Amniotic stem cell (primary cell): ENCODE measurements at regions not wholly inside any gene's neighbourhood (a gene's known extent, or its start where the extent isn't known, plus 50 kb on each side); places are given as distances from the start of the nearest gene placed in this dataset.

Experiments used
- DNase-seq: peaks from one replicate; lab custom pipeline; 2025; lab: John Stamatoyannopoulos, UW

DNA sequence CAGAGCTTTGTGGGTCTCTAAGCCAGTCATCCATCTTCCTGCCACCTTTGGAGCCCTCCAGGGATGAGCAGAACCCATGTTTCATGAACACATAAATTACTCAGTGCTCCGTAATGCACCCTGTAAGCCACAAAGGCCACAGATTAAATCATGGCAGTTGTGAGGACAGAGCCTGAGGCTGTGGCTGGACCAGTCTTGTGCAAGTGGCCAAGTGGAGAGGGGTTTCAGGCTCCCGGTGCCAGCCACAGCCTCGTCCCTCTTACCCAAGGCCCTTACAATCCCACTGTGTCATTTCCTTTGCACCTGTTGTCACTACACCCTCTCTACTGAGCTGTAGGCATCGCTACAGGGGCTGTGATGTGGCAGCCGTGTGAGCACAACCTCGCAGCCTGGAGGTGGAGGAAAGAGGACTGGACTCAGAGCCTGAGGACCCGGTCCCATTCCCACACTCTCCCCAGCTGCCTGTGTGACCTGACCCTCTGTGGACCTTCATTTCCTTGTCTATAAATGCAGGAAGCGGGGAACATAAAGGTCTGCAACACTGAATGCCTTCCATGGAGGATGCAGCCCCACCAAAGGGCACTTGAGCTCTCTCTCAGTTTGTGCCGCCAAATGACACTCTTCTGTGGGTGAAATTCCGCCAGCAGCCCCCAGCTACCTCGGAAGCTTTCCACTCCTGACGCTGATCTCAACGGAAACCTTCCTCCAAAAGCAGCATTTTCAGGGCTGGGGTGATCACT, 792.0 kb downstream of the UQCRFS1 start:
- DNase-seq = no peak

DNA sequence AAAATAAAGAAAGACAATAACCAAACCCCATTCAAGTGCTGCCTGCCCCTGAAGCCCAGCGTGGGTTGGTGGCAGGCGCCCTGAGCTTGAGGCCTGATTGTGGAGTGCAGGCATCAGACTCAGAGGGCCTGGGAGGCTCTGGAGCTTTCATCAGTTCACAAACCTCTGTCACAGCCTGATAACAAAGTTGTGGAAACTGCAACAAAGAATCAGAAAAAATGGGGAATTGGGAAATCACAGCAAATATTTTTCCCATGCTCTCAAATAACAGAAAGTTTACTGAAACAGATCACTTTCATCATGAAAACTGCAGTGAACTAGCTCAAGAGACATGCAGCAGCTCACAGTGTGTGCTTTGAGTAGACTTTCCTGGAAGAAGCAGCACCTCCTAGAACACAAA, 793.6 kb downstream of the UQCRFS1 start:
- no peak for DNase-seq

DNA sequence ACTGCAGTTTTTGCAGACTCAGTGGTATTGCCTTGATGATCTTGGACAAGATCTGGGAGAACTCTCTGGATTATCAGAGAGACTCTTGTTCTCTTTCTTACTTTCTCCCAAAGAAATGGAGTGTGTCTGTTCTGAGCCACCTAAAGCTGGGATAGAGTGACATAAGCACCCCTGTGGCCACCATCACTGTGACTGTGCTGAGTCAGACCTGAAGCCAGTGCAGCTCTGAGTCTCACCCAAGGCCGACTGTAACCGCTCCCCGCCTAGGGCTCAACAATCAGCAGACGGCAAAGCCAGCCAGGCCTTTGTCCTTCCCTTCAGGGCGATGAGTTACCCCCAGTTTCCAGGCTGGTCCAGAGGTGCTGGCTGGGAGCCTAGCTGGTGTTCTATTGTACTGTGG, 795.6 kb downstream of the UQCRFS1 start:
- no peak for DNase-seq

DNA sequence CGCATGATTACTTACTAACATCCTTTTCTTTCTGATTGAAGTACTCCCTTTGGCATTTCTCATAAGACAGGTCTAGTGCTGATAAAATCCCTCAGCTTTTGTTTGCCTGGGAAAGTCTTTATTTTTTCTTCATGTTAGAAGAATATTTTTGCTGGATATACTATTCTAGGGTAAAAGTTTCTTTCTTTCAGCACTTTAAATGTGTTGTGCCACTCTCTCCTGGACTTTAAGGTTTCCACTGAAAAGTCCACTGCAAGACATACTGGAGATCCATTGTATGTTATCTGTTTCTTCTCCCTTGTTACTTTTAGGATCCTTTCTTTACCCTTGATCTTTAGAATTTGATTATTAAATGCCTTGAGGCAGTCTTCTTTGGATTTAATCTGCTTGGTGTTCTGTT, 796.7 kb downstream of the UQCRFS1 start:
- DNase-seq = no peak

DNA sequence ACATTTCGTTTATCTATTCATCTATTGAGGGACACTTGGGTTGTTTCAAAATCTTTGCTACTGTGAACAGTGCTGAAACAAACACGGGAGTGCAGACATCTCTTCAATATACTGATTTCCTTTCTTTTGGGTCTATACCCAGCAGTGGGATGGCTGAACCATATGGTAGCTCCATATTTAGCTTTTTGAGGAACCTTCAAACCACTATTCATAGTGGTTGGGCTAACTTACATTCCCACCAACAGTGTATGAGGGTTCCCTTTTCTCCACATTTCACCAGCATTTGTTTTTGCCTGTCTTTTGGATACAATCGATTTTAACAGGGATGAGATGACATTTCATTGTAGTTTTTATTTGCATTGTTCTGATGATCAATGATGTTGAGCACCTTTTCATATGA, 798.2 kb downstream of the UQCRFS1 start:
- DNase-seq = no peak

DNA sequence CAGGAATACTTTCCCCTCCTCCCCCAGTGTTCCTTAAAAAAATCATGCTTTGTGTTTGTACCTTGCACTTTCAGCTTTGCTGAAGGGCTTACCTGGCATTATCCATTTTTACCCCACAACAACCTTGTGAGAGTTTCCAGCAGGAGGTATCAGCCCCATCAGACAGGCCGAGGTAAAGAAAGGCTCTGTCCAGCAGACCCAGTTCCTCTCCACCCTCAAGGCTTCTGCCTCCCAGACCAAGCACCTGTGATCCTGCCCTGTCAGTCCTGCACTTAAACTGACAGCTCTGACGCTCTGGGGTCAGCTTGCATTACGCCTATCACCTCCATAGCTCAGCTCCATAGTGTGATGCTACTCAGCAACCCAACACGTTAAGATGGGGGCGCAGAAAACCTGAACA, 803.1 kb downstream of the UQCRFS1 start:
- no peak for DNase-seq

DNA sequence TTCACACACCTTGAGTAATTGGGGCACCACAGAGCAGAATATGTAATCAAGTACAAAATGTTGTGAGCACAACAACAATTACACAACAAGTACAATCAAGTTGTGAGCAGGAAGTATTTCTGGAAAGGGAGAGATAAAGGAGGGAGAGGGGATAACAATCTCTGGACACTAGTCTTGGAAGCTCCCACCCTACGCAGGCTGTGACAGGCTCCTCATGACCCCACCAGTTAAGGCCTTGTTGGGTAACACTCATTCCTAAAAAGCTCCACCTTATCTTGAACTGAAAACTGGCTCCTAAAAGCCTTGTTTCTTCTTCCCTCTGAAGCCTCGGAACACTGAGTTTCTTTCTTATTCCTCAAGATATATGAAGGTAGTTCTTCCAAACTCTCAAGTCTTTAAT, 806.0 kb downstream of the UQCRFS1 start:
- DNase-seq = no peak

DNA sequence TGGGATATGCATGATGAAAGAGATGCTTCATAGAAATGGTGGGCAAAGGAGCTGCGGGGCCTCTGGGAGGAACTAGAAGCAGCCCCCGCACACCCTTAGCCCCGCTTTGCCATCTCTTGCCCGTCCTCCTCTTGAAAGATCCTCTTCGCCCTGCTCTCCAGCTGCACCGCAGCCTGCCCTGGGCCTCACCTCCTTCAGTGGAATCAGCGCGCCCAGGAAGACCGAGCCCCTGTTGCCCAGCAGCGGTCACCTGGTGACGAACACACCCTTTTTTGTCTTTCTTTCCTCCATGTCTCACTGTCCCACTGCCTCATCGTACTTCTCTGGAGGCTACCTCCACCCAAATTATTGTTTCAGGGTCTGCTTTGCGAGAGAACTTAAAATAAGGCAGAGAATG, 807.6 kb downstream of the UQCRFS1 start:
- no peak for DNase-seq

DNA sequence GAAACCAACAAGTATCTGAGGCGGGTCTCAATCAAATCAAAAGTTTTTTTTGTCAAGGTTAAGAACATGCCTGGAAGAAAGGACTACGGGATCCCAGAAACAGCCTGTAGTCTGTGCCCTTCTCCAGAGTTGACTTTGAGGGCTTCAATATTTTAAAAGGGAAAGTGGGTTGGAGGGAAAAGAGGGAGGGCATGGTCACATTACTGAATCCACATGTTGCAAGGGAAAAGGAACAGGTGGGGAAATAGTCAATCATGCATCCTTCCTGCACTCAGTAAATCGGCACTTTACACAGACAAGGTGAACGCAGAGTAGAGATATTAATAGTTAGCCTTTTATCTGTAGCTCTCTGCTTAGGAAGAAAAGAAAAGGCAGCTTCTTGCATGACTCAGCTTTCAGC, 808.5 kb downstream of the UQCRFS1 start:
- no peak for DNase-seq

DNA sequence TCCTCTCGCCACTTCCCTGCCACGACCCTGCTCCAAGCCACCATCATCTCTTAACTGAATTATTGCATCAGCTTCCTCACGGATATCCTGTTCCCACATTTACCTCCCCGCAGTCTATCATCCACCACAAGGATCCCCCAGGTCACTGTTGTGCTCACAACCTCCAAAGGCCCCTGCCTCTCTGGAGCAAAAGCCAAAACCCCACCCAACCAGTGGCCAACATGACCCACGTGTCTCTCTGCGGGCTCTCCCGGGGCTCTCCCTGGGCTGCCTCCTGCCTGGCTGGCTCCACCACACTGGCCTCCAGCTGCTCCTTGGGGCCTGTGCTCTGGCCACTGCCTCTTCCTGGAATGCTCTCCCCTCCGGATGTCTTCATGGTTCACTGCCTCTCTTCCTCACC, 809.3 kb downstream of the UQCRFS1 start:
- no peak for DNase-seq

DNA sequence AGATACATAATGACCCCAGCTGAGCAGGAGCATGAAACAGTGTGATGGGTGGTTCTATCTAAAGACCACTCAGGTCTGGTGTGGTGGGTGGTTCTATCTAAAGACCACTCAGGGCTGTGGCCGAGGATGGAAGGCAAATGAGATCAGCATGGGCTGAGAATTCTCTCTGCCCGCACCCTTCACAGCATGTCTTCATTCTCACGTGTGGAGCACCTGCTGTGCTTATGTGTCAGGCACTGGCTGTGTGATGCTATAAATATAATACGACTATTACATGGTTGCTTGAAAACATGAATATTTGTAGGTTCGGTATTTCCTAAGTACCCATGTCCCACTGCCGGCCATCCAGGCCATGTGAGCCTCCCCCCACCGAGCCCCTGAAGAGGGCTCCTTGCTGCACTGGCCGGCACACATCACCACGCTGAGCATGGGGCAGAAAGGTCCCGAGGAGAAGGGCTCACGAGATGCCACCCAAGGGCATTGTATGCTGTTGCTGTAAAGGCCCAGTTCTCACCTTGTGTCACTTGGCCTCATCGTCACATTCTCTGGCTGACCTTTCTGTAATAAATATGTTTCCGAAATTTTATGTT, 810.2 kb downstream of the UQCRFS1 start:
- DNase-seq = no peak

DNA sequence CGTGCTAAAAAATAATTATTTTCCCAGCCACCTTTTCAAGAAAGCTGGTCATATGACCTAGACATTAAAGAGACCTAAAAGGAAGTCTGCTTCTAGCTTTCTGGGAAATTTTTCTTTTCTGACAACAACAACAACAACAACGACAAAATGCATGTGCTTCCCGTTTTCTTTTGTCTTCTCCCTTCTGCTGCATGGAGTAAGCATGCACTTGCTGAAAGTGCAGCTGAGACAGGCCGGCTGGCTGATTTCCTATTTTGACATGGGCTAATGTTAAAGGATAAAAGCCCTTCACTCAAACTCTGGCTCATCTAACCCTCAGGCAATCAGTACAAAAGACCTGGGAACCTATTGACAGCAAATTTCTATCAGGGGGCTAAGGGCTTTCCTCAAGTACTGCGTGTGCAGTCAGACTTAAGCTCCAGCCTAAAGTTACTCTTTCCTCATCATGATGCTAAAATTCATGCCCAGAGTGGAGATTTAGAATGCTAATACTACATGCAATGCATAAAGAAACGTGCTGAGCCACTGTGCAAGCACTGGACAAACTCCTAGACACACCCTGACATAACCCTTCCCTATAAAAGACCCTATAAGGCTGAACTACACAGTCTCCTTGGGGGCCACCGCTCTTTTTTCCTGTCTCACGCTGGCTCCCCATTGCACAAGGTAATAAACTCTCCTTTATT, 811.1 kb downstream of the UQCRFS1 start:
- DNase-seq = no peak

DNA sequence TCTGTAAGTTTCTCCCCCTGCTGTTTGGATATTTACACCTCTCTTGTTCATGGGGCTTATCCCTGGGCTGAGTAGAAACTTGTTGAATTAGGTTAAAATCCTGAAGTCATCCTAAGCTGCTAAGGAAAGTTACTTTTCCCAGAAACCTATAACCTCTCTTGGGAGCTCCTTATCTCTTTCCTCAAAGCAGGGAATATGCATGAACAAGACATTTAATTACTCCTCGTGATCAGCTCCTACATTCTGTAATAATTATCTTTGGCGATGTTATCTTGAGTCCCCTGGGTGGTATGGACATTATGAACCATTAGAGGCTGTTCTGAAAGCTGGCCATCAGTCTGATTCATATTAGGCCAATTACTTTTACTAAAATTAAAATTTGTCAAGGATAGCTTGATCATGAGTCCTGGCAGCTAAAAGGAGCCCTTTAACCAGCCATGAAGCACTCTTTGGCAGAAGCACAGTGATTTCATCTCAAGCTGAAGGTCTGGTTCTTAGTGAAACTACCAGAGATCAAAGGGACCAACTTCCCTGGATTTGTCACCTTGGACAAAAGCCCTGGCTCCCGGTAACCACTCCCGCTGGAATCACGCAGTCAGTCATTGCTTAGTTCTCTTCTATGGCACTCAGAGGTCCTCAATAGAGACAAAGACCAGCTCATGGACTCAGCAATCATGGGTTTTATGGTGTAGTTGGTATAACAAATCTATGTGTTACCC, 811.8 kb downstream of the UQCRFS1 start:
- no peak for DNase-seq

DNA sequence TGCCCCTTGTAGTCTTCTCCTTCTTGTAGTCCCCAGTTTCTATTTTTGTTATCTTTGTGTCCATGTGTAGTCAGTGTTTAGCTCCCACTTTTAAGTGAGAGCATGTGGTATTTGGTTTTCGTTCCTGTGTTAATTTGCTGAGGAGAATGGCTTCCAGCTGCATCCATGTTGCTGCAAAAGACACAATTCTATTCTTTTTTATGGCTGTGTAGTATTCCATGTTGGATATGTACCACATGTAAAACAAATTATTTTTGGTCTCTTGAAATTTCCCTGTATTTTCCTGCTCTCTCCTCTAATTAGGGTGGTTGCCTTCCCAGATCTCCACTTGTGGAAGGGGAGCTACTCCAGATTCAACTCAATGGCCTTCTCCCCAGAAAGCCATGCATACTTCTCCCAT, 813.8 kb downstream of the UQCRFS1 start:
- DNase-seq = no peak

DNA sequence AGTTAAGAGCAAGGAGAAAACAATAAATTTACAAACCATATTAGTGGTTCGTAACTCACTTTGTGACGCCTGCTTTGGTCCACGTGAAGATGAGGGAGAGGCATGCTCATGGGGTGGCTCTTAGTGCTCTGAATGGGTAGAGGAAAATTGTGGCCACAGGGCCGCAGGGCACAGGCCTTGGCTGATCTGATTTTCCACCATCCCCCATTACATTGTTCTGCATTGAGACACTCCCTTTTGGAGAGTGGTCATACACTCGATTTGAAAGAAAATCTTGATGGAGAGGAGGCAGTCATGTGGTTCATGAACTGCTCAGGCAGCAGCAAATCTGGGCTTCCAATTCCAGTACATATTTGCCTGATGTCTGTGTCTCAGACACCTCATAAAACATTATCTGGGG, 815.2 kb downstream of the UQCRFS1 start:
- no peak for DNase-seq

DNA sequence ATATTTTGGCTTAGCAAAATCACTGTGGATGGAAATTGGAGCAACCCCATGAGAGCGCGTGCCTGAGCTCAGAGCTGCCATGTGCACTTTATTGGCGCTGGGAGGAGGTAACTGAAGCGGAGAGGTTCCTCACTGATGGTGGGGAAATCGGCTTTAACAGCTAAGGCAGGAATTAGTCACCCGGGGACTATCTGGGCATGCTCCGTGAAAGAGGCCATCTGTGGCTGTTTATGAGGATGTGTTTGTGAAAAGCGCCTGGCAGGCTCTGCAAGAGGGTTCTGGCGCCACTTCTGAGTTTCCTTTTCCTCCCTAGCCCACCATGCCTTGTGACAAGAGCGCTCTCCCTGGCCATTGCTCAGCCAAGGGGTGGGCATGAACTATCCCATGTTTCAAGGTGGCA, 815.6 kb downstream of the UQCRFS1 start:
- no peak for DNase-seq

DNA sequence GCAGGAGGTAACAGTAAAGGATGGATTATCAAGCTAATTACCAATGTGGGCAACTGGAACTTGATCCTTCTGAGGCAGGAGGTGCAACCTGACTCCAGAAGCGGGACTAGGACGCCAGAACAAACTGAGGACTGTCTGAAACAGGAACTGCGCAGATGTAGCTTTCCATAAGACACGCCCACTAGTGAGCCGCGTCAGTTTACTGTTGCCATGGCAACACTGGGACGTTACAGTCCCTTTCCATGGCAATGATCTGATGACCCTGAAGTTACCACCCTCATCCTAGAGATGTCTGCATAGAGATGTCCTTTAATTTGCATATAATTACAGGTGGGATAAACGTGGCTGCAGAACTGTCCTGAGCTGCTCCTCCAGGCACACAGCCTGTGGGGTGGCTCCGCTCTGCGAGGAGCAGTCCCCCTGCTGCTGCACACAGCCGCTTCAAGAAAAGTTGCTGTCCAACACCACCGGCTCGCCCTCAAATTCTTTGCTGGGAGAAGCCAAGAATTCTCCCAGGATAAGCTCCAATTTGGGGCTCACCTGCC, 816.6 kb downstream of the UQCRFS1 start:
- no peak for DNase-seq

DNA sequence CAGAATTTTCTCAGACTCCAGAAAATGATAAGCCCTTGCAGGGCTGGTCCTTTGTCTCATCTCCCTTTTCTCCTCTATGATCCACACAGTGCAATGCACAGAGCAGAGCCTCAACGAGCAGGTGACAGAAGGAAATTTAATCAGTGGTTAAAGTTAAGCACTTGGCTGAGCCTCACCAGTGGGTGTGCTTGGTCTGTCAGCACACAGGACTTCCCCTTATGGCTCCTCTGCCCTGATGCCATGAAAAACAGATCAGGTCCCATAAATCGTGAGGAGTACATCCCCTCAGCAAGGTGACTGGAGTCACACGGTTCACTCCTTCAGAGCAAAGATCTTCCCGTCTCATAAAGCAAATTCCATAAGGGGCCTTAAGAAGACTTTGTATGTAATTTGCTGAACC, 818.2 kb downstream of the UQCRFS1 start:
- no peak for DNase-seq

DNA sequence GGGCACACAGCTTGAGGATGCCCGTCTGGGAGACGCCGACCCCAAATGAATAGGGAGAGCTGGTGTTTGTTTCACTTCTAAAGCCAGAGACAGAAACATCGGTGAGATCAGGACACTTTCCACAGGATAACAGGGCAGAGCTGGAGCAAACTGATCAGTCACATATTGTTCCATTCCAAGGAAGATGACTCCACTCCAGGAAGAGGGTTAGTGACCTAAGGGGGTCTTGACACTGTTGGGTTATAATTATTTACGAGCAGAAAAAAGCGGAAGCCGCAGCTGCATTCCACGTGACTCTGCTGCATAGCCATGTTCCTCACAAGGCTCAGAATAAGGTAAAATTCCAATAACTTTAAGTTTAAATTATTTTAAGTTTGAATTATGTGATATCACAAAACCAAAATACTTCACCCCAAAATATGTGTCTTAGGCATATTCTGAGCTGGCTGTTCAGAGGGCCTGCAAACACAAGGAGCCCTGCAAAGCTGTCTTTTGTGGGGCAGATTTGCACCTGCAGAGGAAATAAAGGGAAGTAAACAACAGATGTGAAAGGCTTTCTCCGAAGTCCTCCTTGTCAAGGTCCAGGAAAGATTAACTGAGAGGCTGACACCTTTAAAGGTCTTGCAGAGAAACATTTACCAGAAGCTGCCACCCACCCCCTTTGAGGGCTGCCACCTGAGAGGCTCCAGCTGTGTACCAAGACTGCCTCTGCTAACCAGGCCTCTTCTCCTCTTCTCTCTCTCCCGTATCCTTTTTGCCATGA, 819.2 kb downstream of the UQCRFS1 start:
- DNase-seq = no peak

DNA sequence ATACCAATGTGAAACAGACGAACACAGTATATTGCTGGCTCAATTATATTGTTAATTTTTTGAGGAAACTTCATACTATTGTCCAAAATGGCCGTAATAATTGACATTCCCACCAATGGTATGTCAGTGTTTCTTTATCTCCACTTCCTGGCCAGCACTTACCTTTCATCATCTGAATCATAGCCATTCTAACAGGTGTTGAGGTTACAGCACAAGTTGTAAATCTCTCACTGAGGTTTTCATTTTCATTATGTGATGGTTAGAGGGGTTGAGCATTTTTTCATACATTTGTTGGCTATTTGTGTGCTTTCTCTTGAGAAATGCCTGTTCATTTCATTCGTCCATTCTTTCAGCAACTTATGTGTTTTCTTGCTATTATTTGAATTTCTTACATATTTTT, 824.0 kb downstream of the UQCRFS1 start:
- DNase-seq = no peak

DNA sequence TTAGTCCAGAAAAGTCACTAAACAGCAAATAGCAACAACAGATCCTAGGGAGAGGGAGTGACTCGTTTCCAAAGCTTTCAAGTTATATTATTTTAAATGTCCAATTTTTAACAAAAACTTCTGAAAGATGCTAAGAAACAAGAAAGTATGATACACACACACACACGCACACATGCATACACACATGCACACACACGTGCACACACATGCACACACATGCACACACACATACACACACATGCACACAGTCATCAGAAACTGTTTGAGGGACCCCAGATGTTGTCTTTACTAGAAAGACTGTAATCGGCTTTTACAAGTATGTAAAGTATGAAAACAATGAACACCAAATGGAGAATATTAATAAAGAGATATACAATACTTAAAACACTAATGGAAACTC, 825.4 kb downstream of the UQCRFS1 start:
- DNase-seq = no peak

DNA sequence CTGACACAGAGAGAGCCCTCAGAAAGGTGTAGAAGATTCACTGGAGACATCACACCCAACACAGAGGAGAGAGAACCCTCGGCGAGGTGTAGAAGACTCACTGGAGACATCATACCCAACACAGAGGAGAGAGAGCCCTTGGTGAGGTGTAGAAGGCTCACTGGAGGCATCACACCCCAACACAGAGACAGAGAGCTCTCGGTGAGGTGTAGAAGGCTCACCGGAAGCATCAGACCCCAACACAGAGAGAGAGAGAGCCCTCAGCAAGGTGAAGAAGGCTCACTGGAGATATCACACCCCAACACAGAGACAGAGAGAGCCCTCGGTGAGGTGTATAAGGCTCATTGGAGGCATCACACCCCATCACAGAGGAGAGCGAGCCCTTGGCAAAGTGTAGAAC, 826.5 kb downstream of the UQCRFS1 start:
- DNase-seq = no peak
